HS-27A (cell line): ENCODE measurements at regions not wholly inside any gene's neighbourhood (a gene's known extent, or its start where the extent isn't known, plus 50 kb on each side); places are given as distances from the start of the nearest gene placed in this dataset.
"Not testable (repeated sequence)": the region's sequence is repeated elsewhere in the genome, so short reads cannot be mapped to it uniquely, and the experiment has no call there.

Source experiments
- DNase-seq: peaks from one replicate; pipeline ENCODE4 v3.0.0-alpha.2; 2012; ENCODE audit warnings: low read depth, missing footprints

DNA sequence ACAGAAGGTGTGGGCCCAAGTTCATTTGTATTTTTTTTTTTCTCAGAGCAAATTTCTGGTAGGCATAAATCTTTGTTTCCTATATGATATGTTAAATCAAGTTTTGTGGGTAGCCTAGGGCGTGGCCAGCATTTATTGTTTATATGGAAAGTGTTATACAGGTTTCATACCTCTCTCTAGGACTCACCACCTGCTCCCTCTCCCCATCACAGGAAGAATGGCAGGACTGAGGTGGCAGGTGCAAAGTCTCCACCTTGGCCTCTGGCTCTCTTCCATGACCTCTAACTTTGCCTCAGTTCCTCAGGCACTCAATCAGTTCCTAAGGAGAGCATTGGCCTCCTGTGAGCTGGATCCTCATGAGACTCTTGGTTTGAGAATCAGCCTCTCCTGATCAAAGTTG lies 172.3 kb upstream of the TSC22D1 start:
- no peak for DNase-seq

DNA sequence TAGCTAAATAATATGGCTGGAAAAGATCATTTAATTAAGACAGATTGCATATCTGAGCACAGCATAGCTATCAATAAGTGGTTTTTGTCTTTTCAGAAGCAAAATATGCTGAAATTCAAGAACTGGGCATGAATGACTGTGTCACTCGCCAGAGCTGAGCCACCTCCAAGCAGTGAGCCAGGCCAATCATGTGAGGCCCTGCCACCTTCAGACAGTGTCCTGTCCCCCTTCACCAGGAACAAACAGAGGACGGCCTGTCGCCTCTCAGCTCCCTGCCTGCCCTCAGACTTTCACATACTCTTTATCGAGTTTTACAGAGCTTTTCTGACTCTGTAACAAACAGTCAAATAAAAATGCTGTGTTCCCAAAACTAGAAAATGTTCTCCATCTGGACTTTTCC lies 171.0 kb upstream of the TSC22D1 start:
- DNase-seq = no peak

DNA sequence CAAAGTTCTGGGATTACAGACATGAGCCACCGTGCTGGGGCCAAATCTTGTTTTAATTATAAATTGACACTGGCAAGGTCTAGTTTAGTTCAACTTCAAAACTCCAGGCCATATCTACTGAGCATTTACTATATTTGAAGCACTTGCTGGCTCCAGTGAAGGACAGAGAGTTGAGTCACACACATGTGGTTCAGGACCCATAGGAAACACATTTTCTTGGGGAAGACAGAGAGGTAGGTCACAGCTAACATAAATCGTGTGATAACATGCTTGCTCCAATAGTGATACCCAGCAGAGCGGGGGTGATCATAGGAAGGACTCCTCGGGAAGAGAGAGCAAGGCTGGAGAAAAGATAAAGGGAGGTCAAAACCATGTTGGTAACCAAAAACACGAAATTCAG lies 170.6 kb upstream of the TSC22D1 start:
- no peak for DNase-seq

DNA sequence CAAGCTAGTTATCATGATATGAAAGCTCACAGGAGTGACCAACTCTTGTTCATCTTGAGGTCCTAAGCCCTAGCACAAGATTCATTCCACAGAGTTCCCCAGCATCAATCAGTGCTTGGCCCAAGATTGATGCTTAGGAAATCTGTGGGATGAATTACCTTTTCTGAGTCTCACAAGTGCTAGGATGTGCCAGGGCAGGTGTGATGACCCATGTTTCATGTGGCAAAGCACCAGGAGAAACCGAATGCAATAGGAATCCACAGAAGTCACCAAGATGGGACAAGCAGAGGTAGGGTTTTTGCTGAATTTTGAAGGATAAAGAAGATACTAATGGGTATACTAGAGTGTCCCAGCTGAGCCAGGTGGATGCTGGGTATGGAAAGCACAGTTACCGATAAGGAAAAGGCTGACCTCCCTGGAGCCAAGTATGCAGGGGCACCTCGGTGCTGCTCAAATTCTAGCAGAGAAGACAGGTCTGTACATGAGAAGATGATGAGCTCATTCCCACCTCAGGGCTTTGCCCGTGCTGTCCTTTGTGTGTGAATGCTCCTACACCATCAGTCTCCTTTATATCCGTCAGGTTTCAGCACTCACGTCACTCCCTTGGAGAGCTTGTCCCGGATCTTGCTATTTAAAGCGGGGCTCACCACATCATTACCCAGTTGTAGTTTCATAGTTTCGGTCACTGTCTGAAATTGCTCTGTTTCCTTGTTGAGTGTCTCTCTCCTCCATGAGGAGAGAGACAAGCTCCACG lies 168.9 kb upstream of the TSC22D1 start:
- no peak for DNase-seq

DNA sequence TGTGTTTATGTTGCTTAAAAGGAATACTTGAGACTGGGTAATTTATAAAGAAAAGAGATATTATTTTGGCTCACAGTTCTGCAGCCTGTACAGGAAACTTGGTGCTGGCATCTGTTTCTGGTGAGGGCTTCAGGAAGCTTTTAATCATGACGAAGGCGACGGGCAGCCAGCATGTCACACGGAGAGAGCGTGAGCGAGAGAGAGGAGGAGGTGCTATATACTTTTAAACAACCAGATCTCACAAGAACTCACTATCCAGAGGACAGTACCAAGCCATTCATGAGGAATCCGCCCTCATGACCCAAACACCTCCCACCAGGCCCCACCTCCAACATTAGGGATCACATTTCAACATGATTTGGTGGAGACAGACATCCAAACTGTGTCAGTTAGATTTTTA lies 163.4 kb upstream of the TSC22D1 start:
- DNase-seq = no peak

DNA sequence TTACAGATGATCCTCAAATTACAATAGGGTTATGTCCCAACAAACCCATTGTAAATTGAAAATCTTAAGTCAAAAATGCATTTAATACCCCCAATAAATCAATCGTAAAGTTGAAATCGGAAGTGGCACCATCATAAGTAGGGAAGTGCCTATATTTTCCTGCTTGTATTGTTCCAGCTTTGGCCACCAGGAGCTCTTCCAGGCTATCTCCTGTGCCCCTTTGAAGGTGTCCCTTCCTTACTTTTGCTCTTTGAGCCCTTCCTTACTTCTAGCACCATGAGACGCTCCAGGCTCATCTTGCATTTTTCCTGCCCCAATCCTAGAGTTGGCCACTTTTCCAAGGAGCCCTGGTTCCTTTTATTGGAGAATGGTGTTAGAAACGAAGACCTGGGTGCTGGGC lies 163.0 kb upstream of the TSC22D1 start:
- no peak for DNase-seq

DNA sequence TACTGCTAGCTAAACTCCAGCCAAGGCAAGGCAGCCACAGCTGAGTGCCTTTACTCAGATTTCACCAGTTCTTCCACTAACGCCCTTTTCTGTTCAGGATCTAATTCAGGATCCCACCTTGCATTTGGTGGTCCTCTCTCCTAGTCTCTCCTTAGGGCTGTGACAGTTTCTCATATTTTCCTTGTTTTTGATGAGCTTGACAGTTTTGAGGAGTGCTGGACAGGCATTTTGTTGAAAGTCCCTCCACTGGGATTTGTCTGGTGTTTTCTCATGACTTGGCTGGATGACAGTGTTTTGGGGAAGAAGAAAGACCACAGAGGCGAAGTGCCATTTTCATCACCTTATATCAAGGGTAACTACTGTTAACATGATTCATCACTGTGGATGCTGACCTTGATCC lies 162.3 kb upstream of the TSC22D1 start:
- DNase-seq = no peak

DNA sequence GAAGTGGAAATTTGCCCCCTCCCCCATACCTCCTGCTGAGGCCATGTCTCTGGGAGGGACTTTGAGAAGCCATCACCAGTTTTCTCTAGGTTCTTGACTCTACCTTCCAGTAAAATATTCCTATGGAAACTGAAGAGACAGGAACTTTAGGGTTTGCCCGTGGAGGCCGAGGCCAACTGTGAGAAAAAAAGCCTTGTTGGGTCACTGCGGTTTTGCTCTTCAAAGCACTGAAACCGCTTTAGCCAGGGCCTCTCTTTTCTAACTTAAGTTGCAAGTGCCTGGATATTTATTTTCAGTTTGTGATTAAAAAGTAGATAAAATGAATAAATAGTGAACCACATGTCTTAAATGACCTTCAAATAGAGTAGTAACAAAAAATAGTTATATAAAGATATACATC lies 159.7 kb upstream of the TSC22D1 start:
- DNase-seq = no peak

DNA sequence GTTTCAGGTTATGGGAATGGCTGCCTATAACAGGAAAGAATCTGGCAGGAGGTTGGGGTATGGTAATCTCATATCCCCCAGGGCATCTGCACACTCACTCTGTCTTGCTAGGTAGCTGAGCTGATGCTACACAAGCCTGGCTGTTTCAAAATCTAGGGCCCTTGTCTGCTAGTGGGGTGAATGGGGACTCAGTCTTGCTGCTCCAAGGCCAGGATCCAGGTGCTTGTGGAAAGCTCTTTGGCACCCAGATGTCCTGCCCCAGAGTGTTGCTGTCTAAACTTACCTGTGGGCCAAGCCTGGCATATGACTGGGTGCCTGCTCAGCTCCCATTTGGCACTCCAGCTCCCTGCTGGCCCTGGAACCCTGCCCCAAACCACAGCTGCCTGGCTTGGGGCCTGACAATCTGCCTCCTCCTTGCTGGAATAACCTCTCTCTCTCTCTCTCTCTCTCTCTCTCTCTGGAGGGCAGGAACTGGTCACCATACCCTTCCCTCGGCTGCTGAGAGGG lies 158.1 kb upstream of the TSC22D1 start:
- DNase-seq = no peak

DNA sequence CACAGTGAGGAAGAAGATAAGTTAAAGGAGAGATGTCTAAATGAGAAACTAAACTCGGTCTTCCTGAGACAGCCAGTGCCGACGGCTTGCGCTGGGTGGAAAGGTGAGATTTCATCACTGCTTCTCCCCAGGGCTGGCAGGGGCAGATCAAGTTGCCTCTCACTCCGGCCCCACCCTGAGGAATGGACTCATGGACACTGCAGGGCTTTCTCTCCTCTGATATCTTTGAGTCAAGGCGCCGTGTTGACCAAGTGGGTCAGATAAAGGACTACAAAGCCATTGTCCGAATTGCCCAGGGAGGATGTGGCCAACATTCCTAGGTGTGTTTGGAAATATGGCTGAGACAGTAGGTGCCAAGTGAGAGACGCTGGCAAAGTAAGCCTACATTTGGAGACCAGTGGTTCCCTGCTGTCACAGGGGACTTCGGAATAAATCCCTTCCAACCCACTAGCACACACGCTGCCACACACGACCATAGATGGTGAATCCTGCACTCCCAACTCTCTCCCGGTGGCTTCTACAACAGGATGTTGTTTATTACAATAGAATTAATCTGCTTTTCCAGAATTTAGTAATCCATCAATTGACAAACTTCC lies 156.5 kb upstream of the TSC22D1 start:
- no peak for DNase-seq

DNA sequence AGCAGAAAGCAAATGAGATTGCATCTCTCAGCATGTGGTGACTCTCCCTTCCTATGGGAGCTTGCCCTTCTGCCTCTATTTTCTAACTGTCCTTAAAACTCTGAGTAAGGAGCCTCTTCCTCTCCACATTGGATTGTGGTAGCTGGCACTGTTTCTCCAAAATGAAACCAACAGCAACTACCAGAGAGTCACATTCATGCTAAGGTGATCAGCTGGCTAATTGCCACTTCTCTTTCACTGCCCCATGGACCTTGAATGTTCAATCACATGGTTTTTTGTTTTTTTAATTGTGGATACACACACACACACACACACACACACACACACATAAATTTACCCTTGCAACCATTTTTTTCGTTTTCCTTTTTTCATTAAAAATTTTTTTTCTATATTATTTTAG lies 154.7 kb upstream of the TSC22D1 start:
- no peak for DNase-seq

DNA sequence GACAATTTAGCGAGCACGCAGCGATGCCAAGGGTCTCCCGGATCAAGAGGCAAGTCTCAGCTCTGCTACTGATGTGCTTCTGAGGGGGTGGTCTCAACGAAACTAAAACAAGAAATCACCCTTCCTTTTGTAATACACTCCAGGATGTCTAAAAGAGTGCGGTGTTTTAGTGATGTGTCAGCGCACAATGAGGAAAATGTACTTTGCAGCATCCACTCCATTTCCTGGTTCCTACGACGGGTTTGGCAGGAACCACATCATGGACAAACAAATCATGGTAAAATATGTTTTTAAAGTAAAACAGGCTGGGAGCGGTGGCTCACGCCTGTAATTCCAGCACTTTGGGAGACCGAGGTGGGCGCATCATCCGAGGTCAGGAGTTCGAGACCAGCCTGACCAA lies 154.0 kb upstream of the TSC22D1 start:
- DNase-seq = no peak

DNA sequence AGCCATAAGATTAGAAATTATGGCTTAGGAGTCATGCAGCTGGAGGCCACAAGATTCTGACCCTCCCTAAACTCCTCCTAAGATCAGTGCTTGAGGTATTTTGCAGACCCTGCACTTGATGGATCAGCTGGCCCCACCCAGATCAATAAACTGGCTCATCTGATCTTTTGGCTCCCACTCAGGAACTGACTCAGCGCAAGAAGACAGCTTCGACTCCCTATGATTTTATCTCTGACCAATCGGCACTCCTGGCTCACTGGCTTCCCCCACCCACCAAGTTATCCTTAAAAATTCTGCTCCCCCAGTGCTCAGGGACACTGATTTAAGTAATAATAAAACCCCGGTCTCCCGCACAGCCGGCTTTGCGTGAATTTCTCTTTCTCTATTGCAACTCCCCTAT lies 151.5 kb upstream of the TSC22D1 start:
- DNase-seq = not testable (repeated sequence)

DNA sequence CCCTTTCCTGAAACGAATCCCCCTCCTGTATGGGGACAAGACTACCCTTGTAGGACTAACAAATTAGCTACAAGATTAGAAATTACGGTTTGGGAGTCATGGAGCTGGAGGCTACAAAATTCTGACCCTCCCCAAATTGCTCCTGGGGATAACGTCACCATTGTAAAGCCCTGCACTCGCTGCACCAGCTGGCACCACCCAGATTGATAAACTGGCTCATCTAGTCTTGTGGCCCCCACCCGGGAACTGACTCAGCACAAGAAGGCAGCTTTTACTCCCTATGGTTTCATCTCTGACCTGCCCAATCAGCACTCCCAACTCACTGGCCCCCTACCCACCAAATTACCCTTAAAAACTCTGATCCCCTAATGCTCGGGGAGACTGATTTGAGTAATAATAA lies 150.6 kb upstream of the TSC22D1 start:
- no peak for DNase-seq

DNA sequence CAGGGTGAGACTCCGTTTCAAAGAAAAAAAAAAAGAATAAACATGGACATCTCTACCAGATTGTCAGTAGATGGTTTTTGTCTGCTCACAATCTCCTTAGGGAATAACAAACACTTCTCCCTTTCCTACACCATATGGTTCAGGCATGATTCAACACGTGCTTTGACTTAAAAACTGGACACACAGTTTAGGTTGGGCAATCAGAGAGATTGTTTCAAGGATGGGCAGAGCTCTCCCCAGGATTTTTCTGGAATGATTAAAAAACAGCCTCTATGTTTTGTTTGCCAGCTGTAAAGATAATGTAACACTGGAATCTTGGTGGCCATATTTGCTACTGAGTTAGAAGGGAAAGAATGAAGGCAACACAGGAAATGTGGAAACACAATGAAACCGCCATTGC lies 150.1 kb upstream of the TSC22D1 start:
- no peak for DNase-seq

DNA sequence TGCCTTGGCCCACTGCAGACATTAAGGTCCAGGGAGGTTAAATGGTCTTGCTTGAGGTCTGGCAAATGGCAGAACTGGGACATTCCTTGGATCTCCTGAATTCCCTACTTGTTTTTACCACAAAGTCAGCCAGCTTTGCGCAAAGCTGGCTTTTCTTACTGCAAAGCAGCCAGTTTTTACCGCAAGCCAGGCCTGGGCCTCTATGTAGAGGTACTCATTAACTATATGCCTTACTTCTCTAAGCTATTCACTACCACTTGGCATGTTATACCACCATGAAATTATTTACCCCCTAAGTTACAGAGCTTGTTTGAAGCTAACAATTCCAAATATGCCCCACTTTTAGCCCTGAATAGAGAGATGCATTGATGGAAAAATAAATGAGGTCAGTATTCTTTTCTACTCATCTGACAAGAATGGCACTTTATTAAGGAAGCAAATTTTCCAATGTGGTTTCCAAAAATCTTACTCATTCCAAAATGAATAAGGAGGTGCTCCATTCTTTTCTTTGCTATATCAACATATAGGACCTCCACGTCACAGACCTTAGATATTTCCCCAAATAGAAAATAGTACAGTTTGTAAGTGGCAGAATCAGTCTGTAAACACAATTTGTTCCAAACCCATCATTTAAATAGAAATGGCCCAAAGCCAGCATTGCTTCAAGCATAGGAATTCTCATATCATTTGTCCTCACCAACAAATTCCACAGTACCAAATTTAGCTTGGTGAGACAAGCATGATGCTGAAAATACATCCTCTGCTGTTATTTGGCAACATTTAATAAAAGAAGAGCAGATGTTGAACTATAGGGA lies 143.9 kb upstream of the TSC22D1 start:
- peak; percentile 77 for DNase-seq

DNA sequence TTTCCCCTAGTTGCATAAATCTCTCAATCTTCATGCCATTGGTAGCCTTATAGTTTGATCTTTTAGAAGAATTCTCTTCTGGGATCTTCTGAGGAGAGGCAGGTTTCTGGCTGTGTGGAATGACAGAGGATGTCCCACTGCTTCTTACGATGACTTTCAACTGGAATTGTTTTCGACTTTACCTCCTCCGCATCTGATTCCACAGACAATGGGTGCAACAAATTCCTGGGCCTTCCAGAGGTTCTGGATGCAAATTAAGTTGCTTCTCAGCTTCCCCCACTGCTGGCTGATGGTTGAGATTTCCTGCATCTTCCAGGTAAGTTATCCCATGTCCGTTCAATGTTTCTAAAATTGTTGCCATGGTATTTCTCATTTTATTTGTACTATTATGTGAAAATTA lies 142.3 kb upstream of the TSC22D1 start:
- DNase-seq = no peak

DNA sequence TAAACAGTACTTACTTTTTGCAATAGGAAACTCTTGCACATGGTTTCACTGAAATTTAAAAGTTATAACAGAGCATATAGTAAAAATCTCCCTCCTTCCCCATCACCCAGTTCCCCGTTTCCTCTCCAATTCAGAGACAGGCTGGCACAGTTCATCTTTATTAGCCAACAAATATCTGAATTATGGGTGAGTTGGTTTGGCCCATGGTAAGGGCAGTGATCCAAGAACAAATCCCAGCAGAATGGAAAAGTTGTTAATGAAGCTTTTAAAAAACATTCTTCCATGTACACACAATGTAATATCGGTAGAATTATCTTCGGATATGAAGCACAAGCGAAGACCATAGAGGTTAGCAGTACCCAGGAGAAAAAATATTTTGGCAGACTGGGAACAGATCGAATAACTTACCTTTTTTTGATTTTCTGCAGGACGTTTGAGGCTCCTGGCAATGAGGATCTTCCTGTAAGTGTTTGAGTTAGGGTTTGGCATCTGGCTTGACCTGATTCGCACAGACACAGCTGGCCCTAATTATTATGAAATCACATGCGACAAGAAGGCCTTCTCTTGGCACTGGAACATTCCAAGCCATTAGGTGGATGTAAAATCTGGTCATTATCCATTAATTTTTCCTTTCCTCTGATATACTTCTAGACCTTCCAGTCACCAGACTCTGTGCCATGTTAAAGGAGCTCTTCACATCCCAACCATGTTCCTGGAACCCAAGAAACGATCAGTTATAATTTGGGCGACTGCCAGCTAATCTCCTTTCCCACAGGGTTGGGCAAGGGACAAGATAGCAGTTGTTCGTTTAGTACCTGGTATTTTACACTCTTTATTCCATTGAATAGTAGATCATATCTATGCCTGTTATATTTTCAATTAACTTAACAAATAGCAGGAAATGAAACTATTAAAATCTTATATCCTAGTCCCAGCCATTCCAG lies 139.4 kb upstream of the TSC22D1 start:
- no peak for DNase-seq

DNA sequence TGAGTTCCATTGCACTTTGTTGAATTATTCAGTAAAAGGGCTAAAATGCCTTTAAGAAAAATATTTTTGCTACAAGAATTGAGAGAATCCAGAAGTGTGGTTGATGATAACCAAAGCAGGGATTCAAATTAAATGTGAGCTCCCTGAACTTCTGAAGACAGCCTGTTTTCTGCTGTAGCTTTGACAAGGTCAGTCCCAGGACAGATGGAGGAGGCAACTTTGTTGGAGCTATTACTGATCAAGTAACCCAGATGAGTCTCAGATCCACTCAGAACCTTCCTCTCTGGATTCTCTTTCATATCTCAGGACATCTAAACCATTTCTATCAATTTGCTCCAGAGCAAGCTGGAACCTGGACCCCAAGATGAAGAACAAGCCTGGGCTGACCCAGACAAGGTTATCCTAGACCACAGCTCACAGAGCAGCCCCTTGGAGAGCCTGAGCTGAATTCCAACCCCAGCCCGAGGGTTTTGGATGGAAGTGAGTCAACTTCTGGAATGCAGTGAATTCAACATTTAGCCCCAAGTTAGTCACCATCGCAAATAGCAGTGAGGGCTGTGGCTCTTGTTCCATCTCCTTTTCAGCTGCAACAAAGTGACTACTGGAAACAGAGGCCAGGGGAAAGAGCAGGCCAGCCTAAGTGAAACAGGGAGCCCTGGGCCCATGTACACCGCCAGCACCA lies 137.8 kb upstream of the TSC22D1 start:
- DNase-seq = peak; percentile 86

DNA sequence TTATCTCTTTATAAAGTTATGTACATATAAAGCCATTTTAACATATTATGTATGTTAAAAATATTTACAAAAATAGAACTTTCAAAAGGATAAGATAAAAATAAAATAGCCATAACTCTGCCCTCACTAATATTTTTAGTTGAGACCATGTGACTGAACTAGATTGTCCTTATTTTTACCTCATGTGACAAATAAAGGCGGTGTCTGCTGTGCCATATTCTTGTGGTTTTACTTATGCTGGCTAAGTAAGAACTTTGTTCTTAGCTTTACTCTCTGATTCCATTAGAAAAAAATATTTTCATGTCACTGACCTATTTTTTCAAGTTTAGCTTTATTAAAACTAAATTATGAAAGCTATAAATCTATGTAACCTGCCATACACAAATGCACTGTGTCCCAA lies 135.6 kb upstream of the TSC22D1 start:
- no peak for DNase-seq

DNA sequence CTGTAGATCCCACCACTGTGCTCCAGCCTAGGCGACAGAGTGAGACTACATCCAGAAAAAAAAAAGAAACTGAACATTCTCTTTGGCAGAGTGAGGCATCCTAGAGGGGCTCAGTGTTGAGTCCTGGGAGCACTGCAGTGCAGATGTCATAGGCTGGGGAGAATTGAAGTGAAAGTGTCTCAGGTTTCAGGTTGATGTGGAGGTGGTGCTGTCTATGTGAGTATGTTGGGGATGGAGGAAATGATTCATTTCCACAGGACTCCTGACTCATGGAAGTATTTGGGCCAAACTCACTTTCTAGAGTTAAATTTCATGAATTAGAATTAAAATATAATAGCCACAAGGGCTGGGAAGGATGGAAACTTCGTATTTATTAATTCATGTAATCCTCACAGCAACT lies 134.4 kb upstream of the TSC22D1 start:
- DNase-seq = peak; percentile 73
